Activated T-cell treated with anti-CD3 and anti-CD28 coated beads, Interleukin-2, amount 50 U/mL, for 48 hours (primary cell): ENCODE measurements at regions not wholly inside any gene's neighbourhood (a gene's known extent, or its start where the extent isn't known, plus 50 kb on each side); places are given as distances from the start of the nearest gene placed in this dataset.

ENCODE experiments used
- DNase-seq, 2 experiments: peaks; one replicate each; pipeline ENCODE4 v3.0.0-alpha.2; 2020

DNA sequence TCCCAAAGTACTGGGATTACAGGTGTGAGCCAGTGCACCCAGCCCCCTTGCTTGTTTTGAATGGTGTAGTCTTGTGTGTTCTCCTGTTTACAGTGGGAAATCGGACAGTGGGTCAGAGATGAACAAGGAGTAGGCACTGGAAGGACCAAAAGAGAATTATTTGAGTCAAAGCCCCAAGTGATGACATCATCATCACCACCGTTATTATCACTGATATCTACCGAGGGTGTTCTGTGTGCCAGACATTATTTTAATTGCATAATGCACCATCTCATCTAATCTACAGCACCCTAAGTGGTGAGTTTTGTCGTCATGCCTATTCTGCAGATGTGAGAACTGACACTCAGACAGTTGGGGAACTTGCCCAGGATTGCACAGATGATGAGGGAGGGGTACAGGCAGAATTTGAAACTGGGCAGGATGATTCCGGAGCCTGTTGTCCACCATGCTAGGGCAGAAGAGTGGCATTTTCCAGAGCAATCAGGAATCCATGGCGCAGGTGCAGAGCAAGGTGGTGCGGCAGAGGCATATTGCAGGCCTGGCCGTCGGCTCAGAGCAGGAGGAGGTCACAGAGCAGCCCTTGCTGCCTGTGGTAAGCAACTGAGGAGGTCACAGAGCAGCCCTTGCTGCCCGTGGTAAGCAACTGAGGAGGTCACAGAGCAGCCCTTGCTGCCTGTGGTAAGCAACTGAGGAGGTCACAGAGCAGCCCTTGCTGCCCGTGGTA is 137.0 kb upstream of the HDAC4 start:
- no peak for DNase-seq

DNA sequence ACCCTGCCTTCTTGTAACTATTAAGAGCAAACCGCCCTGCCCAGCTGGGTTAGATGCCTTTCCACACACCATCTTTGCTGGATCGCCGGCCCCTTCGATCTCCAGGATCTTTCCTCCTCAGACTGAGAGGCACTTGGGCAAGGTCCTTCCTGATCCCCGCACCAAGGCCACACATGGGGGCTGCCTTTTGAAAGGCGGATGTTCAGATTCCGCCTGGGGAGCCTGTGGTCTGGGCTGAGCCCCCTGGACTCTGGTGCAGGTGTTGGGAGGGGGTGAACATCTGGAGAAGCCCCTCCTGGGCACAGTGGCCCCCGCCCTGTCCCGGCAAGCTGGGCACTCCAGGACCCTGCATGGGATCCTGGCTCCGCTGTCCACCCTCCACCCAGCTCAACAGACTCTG is 135.4 kb upstream of the HDAC4 start:
- no peak for DNase-seq

- no peak for DNase-seq
Measured at GRCh38 chr2:239535413-239536144, 134.8 kb upstream of the HDAC4 start.

DNA sequence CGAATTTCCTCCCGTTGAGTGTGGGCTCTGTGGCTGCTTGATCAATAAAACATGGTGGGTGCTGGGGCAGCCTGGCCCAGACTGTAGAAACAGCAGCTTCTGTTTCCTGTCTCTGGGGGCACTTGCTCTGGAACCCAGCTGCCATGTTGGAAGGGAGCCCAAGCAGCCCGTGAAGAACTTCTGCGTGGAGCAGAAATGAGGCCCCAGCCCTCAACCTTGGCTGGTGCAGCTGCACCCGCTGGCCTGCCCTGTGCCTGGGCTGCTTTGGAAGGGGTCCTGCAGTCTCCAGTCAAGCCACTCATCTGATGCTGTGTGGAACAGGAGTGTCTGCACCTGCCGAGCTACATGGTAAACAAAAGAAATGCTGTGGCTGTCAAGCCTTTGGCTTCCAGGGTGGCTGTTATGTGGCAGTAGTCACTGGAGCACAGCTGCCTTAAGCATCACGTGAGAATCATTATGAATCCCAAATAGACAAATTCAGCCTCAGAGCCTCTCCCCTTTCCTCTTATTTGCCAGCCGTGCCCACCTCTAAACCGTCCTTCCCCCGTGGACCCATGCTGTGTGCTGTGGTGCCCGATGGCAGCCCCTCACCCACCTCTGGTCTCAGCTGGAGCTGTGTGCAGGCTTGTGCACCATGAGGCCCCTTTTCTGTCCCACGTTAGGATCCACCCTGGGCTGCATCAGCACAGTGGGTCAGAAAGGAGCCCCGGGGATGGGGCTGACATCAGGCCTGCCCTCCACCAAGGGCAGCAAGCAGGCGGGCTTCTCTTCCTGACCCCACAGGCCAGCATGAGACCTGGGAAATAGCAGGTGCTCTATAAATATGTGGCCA is 134.0 kb upstream of the HDAC4 start:
- no peak for DNase-seq

DNA sequence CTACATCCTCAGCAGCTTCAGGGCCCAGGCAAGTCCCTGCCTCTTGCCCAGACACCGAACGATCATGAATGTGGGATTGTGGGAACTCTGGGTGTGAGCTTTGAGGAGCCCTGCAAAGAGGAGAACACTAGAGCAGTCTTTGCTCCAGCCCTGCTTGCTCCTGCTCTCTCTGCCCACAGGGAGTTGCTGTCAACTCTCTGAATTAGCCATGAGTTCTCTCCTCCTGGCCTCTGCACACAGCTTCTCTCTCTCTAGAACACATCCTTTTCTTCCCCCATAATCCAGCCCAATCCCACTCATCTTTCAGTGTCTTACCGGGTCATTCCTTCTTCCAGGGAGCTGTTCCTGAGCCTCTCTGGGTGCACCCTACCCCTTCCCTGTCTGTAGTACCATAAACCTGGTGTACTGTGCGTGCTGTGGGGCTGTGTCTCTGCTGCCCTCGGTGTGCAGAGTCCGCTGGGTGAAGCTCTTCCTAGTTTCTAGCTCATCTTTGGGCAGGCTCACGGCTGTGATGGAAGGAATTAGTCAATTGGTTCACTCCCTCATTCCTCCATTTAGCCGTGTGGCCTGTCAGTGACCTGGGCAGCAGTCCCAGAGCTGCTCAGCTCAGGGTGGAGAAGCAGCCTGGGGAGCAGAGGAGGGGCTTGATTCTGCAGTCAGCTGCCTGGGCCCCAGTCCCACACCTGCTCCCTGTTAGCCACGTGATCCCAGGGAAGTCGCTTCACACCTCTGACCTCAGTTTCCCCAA is 132.9 kb upstream of the HDAC4 start:
- no peak for DNase-seq

DNA sequence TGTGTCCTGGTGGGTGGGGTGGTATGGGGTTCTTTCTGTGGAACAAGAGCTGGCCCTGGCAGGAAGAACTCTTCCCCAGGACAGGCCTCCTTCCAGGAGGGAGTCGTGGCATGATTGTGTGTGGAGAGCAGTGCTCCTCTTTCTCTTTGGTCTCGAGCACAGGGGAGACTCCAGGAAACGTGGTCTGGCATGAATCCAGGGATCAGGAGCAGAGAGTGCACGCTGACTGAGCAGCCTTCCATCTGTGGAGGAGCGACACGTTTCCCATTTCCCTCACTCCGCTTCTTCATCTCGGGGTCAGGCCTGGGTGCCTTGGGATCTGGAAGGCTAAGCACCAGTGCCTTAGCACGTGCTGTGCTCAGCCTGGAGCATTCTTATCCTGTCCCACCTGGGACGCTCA is 132.0 kb upstream of the HDAC4 start:
- no peak for DNase-seq

DNA sequence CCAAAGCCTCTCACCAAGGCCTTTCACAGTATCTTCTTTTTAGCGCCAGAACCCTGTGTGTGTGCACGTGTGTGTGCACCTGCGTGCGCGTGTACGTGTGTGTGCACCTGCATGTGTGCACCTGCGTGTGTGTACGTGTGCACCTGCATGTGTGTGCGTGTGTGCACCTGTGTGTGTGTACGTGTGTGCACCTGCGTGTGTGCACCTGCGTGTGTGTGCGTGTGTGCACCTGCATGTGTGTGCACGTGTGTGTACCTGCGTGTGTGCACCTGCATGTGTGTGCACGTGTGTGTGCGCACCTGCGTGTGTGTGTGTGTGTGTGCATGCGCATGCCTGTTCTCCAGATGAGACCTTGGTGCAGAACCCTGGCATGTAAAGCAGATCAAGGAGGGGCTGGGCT is 131.4 kb upstream of the HDAC4 start:
- DNase-seq: no peak

GRCh38 chr2:239531456-239532241 is 130.8 kb upstream of the HDAC4 start:
- no peak for DNase-seq

DNA sequence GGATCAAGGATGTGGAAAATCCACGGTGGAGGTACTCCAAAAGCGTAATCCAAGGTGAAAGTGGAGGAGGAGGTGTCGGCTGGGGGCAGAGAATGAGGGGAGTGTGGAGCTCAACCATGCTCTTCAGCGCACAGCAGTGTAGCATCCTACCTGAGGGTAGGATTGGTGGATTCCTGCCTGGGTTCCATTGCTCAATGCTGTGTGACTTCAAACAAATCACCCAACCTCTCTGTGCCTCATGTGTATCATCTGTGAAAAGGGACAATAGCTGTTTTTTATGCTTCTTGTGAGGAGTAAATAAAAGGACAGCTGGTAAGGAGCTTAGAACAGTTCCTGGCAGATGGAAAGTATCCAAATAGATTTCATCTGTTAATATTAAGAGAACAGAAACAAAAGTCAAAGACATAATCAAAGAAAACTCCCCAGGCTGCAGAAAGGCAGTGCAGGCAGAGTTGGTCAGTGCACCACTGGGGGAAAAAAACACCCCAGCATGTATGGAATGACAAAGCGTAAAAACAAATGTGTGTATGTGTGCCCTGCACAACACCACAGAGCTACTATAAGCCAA is 130.0 kb upstream of the HDAC4 start:
- no peak for DNase-seq

DNA sequence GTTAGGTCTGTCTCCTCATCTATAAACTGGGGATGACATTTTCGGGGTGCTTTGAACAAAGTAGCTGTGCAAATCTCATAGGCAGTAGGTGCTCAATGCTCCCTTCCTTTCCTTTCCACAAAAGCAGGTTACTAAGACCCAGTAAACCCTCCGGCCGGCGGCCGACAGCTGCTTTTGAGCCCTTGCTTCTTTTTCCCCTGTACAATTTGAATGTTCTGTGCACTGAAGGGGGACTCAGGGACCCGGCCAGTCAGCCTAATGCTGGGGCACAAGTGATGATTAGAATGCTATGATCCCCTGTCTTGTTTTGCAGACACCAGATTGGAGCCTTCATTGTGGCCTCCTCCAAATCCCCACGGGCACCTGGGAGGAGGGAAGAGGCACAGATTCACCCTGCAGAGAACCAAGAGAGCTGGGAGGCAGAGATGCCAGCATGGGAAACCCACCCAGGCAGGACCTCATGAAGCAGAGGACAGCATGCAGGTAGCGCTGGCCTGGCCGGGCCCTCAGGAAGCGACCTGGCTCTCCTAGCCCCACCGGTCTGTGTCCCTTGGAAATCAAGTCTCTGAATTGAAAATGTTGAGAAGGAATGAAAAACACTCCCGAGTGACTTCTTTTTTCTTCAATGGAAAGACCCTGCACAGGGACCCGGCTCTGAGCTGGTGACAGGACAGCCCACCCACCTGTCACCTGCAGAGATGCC is 128.6 kb upstream of the HDAC4 start:
- no peak for DNase-seq

- no peak for DNase-seq
Measured at GRCh38 chr2:239528883-239529282, 128.1 kb upstream of the HDAC4 start.

DNA sequence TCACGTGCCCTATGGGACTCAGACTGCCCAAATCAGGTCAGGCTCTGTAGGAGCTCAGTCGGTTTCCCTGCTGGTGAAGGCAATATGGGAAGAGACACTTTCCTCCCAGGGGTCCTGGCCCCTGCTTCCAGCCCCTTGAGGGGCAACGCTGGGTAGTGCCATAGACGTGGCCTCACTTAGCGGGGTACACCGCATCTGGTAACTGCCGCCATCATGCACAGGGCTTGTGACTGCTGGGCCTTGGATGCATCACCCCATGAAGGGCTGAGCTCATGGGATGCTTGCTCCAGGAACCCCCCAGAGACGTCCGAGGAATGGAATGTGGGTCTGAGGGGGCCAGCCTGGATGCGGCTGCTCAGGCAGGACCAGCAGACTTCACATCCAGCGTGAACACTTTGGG is 127.3 kb upstream of the HDAC4 start:
- no peak for DNase-seq

DNA sequence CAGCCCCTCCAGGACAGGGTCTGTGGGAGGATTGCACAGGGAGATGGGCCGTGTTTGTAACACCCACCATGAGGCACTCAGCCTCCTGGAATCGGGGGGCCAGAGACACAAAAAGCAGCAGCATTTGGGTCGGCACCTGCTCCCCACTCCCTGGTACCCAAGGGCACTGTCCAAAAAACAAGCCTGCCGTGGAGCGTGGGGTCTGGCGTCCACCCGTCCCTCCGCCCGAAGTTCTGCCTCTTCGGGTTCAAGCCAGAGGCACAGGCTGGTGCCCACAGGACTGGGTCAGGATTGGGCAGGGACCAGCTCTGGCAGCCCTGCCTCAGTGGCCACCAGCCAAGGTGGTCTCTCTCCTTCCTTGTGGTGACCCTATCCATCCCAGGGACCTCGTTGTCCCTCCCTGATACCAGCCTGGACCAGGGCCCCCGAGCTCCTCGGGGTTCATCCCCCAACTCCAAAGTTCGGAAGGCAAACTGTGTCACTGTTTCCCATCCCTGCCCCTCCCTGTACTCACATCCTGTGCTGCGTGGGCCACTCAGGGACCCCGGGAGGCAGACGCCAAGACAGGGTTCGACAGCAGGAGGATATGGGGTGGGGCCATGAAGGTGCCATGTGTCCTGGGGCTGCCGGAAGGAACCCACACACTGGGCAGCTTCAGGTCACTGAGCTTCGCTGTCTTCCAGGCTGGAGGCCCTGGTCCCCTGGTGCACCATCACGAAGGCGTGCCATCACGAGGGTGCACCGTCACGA is 126.0 kb upstream of the HDAC4 start:
- no peak for DNase-seq

DNA sequence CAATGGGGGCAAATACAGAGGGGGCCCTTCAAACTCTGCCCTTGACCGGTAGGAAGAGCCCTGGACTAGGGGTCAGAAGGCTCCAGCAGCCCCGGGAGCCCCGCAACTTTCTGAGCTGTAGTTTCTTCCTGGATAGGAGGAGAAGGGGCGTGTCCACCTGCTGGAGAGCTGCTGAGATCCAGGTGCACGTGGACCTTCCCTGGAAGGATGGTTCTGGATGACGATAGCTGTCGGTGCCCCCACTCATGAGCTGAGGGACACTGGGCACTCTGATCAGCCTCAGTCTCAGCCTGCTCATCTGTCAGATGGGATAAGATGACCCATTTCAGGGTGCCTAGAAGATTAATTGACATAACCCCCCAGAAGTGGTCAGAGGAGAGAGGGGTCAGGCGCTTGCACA is 125.2 kb upstream of the HDAC4 start:
- no peak for DNase-seq

DNA sequence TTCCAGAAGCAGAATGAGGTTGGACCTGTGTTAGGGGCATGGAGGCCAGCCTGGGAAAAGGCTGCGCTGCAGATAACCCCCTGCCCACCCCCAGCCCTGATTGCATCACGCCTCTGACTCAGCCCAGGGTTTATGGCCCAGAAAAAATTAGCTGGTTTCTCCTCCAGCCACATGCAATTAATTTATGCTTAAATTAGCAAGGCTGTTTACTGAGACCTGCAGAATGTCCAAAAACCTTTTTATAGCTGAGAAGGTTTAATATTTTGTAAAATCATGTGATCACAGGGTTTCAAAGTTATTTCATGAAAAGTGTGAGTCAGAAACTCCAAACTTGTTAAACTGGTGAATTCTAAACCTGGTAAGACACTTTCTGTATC is 123.1 kb upstream of the HDAC4 start:
- no peak for DNase-seq

DNA sequence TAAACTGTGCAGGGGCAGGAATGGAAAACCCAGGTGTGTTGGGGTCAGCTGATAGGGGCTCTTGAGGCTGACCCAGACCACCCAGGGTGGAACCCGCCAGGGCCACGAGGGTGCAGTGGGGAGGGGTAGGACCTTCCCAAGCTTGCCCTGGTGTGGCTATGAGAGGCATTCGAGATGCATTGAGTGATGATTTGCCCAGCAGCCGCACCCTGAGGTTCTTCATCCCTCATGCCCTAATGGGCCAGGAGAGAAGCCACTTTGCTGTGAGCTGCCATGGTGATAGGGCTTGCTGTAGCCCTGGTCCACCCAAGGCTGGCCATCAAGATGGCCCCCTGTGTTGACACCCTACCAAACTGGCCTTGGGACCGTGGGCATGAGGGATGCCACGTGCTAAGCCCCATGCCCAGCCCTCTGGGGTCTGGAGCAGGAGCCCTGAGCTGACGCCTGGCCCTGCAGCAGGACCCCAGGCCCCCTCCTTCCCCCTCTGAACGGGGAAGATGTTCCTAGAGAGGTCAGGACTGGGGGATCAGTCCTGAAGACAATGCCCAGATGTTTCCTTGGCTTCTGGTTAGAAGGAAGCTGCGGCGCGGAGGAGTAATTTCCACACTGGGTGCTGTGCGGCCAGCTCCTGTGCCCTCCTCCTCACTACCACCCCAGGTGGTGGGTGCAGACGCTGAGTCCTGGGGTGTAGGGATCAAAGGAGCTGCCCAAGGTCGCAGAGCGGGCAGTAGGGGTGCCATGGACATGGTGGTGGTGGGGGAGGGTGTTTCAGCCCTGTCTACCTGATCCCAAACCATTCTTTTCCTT is 122.5 kb upstream of the HDAC4 start:
- no peak for DNase-seq

- no peak for DNase-seq
Measured at GRCh38 chr2:239522740-239523119, 121.9 kb upstream of the HDAC4 start.

- no peak for DNase-seq
Measured at GRCh38 chr2:239522002-239522739, 121.4 kb upstream of the HDAC4 start.

- no peak for DNase-seq
Measured at GRCh38 chr2:239521518-239521815, 120.6 kb upstream of the HDAC4 start.
